Heart left ventricle (tissue), 16 donors: ENCODE measurements at regions not wholly inside any gene's neighbourhood (a gene's known extent, or its start where the extent isn't known, plus 50 kb on each side); places are given as distances from the start of the nearest gene placed in this dataset.

Experiments used
- ATAC-seq, 4 donors: fragments of 200-7000 bp; cut with Tn5 transposase; one replicate each; pipeline ENCODE4 v1.9.1; 2020 to 2022; ENCODE audit warnings: moderate library complexity in 4 of 4, mild to moderate bottlenecking in 3 of 4, moderate number of reproducible peaks in 1 of 4
- DNase-seq, 5 donors: peaks; one replicate each; pipeline ENCODE4 v3.0.0-alpha.2; 2020
- H3K27ac ChIP-seq, 12 donors: fragments of 200-600 bp; sonication (generic) in 4 of 12; one replicate each; pipeline versions ENCODE4 v1.5.0 to v1.8.0; 2016 to 2022; ENCODE audit warnings: mild to moderate bottlenecking in 2 of 12
- H3K27me3 ChIP-seq, 9 donors: fragments of 200-600 bp; sonication (generic) in 2 of 9; one replicate each; pipeline versions ENCODE4 v1.5.1 to v1.8.0; 2016 to 2022; ENCODE audit warnings: mild to moderate bottlenecking in 3 of 9
- H3K36me3 ChIP-seq, 9 donors: fragments of 200-600 bp; sonication (generic) in 2 of 9; one replicate each; pipeline versions ENCODE4 v1.5.0 to v1.8.0; 2018 to 2022; ENCODE audit warnings: mild to moderate bottlenecking in 2 of 9
- H3K4me1 ChIP-seq, 12 donors: fragments of 200-600 bp; sonication (generic) in 4 of 12; one replicate each; pipeline versions ENCODE4 v1.5.0 to v1.8.0; 2016 to 2022; ENCODE audit warnings: mild to moderate bottlenecking in 3 of 12
- H3K4me3 ChIP-seq, 12 donors: fragments of 200-600 bp; sonication (generic) in 4 of 12; one replicate each; pipeline versions ENCODE4 v1.5.0 to v1.8.0; 2017 to 2022; ENCODE audit warnings: mild to moderate bottlenecking in 9 of 12, moderate library complexity in 4 of 12
- H3K9me3 ChIP-seq, 12 donors: fragments of 200-600 bp; sonication (generic) in 4 of 12; one replicate each; pipeline versions ENCODE4 v1.5.0 to v1.8.0; 2016 to 2022; ENCODE audit warnings: mild to moderate bottlenecking in 1 of 12
- CTCF ChIP-seq, 12 donors: fragments of 200-600 bp; sonication (generic) in 4 of 12; IDR thresholded peaks; one replicate each; pipeline versions ENCODE4 v1.5.0 to v1.8.0; 2018 to 2022; ENCODE audit warnings: antibody characterized with exemption in 12 of 12, mild to moderate bottlenecking in 5 of 12
- POLR2A ChIP-seq, 2 donors: fragments of 450-650 bp; IDR thresholded peaks; one replicate each; pipeline ENCODE4 v1.6.1; 2017; ENCODE audit warnings: antibody characterized with exemption in 2 of 2, mild to moderate bottlenecking in 2 of 2, moderate library complexity in 2 of 2
- WGBS, 4 donors: extraction: QIAGEN DNeasy Blood & Tissue Kit in 2 of 4; methylation state at CpG; one replicate each; pipeline versions ENCODE4 v1.1.5 to v1.1.7; 2013 to 2018; 5-methylcytosine and 5-hydroxymethylcytosine counted together
- intact Hi-C, 10 donors: fragments of 100-400 bp; cut with DNase I; formaldehyde crosslinking; loops; one replicate each; pipeline versions ENCODE4 v1.11.1 to v1.14.2; 2022
- donor health status: ischemic (EF 13 %, LVEDD 7.1; RV severe dilation, severe dysfunction).
- donor health status: healthy with polysubstance abuse.
- donor health status: DM: no; HTN: yes; CAD: no.
- donor health status: DM: no; HTN: no; CAD: no.
- donor health status: ischemic (EF 25% LVEDD 6.9; RV normal size, moderate dysfunction).
- donor health status: ischemic (EF 25% LVEDD 5.7; RV mildly dilated, moderate dysfunction).
- donor health status: healthy.
- donor health status: DM: yes; HTN: yes; CAD: no.
- donor health status: ischemic (EF 35%, LVEDD 5.7; RV mildly dilated, moderate dysfunction).
- donor health status: nonischemic (EF 11% LVEDD 7.7; RV severe dilation, severe dysfunction).
- donor health status: DM: yes; HTN: yes; CAD: no.
- donor health status: PGD.
- donor health status: ischemic (EF 29% LVEDD 5.4; RV normal size, mild dysfunction).
- donor health status: nonischemic (EF 23%, LVEDD 6.1; RV moderate dilation, normal function).

DNA sequence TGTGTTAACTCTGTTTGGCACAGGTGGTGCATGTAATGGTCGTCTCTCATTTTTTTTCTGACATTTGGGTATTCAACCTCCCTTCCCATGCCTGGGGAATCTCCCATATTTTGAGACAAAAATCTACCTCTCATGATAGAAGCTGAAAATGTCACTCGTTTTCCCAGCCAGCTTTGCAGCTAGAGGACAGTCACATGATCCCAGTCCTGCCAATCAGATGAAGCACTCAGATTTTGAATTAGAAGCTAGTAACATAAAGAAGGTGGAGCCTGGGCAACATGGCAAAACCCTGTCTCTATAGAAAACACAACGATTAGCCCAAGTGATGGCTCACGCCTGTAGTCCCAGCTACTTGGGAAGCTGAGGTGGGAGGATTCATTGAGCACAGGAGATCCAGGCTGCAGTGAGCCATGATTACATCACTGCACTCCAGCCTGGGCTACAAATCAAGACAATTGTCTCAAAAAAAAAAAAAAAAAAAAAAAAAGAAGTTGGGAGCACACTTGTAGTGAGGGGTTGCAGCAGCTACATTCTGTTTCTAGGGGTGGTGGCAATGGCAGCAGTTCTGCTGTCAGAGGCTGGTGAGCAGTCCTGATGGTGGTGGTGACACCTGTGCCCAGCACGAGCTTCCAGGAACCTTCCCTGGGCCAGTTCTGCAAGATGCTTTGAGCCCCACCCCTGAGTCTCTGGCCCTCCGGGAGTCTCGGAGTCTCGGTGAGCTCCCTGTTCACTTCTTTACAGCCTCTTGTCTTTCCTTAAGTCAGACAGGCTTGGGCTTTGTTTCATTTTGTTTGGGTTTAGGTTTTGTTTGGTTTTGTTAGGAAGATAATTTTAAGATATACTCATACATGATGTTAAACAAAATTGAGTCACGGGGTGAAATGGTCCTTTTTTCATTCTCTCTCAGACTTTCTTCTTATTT, 94.1 kb upstream of the KCNG1 start:
- no peak for DNase-seq
- intact Hi-C loops = no loop called here
- 60 to 68% (median 65%) methylated on average over 9 of the region's 9 CpGs for WGBS, 4 donors
- no peaks in the 10 kb centered on the region for H3K36me3 ChIP-seq
- TF ChIP-seq POLR2A (IDR thresholded peaks at IDR 0.05) = no peak
- ATAC-seq = no peak
- no peak overlapping the region for H3K27ac ChIP-seq
- H3K4me3 ChIP-seq = no peak overlapping the region
- no peaks in the 10 kb centered on the region for H3K9me3 ChIP-seq
- peaks cover 0 to 63% (median 23%) of the 10 kb centered on the region in 9 donors for H3K27me3 ChIP-seq
- H3K4me1 ChIP-seq = no peaks in the 10 kb centered on the region

DNA sequence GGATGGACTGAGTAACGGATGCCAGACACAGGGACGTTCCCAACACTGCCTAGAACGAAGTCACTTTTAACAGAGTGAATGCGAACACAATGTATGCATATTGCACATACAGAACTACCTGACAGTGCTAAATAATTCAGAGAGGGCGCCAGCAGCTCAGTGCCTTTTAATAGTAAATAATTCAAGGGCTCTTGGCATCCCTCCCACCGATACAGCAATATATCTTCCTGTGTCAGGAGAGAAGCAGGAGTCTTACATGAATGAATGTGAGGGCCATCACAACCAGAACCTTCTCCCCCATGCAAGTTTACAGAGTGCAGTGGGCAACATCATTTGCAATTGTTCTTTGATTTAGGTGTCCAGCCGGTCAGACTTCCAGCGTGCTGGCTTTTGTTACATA, 88.4 kb upstream of the KCNG1 start:
- ATAC-seq = no peak
- 52 to 66% (median 64%) methylated on average over 8 of the region's 8 CpGs for WGBS, 4 donors

GRCh38 chr20:51108638-51109363, 85.9 kb upstream of the KCNG1 start:
- no peaks in the 10 kb centered on the region for H3K36me3 ChIP-seq
- no peak overlapping the region for H3K27ac ChIP-seq
- TF ChIP-seq POLR2A (IDR thresholded peaks at IDR 0.05) = no peak
- TF ChIP-seq CTCF (IDR thresholded peaks at IDR 0.05) = no peak
- no peak overlapping the region for H3K4me3 ChIP-seq
- intact Hi-C loops = no loop called here
- peaks cover 0 to 36% (median 11%) of the 10 kb centered on the region in 9 donors for H3K27me3 ChIP-seq
- WGBS, 4 donors = 82 to 85% (median 84%) methylated on average over 10 to 13 of the region's 13 CpGs
- no peaks in the 10 kb centered on the region for H3K4me1 ChIP-seq
- ATAC-seq (peak in 1 of 4 donors; percentile 18), DNase-seq (no peak)
- H3K9me3 ChIP-seq = no peaks in the 10 kb centered on the region

More for the DNA sequence above, 88.4 kb upstream of the KCNG1 start:
- Histone ChIP-seq H3K36me3 (no peaks in the 10 kb centered on the region), H3K27me3 (peaks cover 0 to 42% (median 11%) of the 10 kb centered on the region in 9 donors), H3K27ac (no peak overlapping the region), H3K4me1 (no peaks in the 10 kb centered on the region), H3K9me3 (no peaks in the 10 kb centered on the region), H3K4me3 (no peak overlapping the region)
- intact Hi-C loops = no loop called here
- DNase-seq = no peak
- TF ChIP-seq POLR2A (IDR thresholded peaks at IDR 0.05) (no peak), CTCF (IDR thresholded peaks at IDR 0.05) (no peak)

GRCh38 chr20:51106011-51106410, 83.1 kb upstream of the KCNG1 start:
- intact Hi-C loops = no loop called here
- WGBS, 4 donors = 76 to 91% (median 87%) methylated on average over 3 of the region's 3 CpGs
- H3K27ac ChIP-seq = no peak overlapping the region
- DNase-seq (no peak), ATAC-seq (no peak)
- no peaks in the 10 kb centered on the region for H3K4me1 ChIP-seq
- peaks cover 0 to 34% (median 5%) of the 10 kb centered on the region in 9 donors for H3K27me3 ChIP-seq
- TF ChIP-seq CTCF (IDR thresholded peaks at IDR 0.05) (no peak), POLR2A (IDR thresholded peaks at IDR 0.05) (no peak)
- H3K9me3 ChIP-seq = peaks cover 0 to 7% (median 0%) of the 10 kb centered on the region in 12 donors
- H3K4me3 ChIP-seq = no peak overlapping the region
- no peaks in the 10 kb centered on the region for H3K36me3 ChIP-seq
